Activated T-helper 2 cell treated with anti-CD3 and anti-CD28 coated beads, Interferon-gamma antibody, Interleukin-2, Interleukin-4, amounts not matched to agents 10 μg/mL and 5 μg/mL and 100 μg/mL, durations not matched to agents 14 hours and 24 hours and 36 hours (primary cell): ENCODE measurements at regions not wholly inside any gene's neighbourhood (a gene's known extent, or its start where the extent isn't known, plus 50 kb on each side); places are given as distances from the start of the nearest gene placed in this dataset.
A peak's percentile ranks its signal among the peaks of the same experiment; 100 is the strongest.

Source experiments
- DNase-seq: peaks from one replicate; pipeline ENCODE4 v3.0.0; 2021; ENCODE audit warnings: low spot score
- H3K27ac Mint-ChIP-seq: one replicate; pipeline ENCODE4 v1.8.0; 2021; ENCODE audit warnings: mixed read lengths
- H3K27me3 Mint-ChIP-seq: one replicate; pipeline ENCODE4 v1.8.0; 2021; ENCODE audit warnings: low read depth, mixed read lengths
- H3K36me3 Mint-ChIP-seq: one replicate; pipeline ENCODE4 v1.8.0; 2021; ENCODE audit warnings: low read depth, mixed read lengths
- H3K4me1 Mint-ChIP-seq: one replicate; pipeline ENCODE4 v1.8.0; 2021; ENCODE audit warnings: low read depth, mixed read lengths
- H3K4me3 Mint-ChIP-seq: one replicate; pipeline ENCODE4 v1.8.0; 2021; ENCODE audit warnings: low read depth, mild to moderate bottlenecking, moderate library complexity, mixed read lengths
- H3K9me3 Mint-ChIP-seq: one replicate; pipeline ENCODE4 v1.8.0; 2021; ENCODE audit warnings: mixed read lengths
- intact Hi-C: fragments of 100-400 bp; cut with micrococcal nuclease; formaldehyde crosslinking; loops from one replicate; pipeline ENCODE4 v1.15.1; 2023

DNA sequence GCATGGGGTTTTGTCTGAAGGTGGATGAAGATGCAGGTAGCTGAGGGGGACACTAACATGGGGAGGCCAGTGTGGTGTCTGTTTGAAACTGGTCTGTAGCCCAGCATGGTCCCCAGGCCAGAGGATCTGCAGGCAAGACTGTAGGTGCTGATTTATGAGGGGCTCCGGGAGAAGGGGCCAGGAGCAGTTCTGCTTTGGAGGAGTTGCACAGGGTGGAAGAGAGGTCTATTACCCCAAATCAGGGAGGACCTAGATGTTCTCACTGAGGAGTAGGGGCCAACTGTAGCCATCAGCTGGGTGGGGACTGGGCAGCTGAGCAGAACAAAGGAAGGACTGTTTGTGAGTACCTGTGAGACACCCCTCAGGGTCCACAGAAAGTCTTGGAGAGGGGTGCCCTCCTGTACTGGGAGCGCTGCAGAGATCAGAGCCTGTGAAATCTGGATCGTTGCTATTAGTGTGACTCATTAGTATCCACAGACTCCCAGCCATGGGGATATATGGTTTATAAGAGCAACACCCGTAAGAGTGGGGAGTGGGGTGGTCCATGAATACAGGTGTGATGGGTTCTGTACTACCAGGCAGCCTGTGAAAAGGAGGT, 64.3 kb upstream of the IRF2BP2 start:
- Mint-ChIP-seq H3K27me3 (no peaks in the 10 kb centered on the region), H3K4me1 (peaks cover 14% of the 10 kb centered on the region)
- intact Hi-C loops: no loop called here

GRCh38 chr1:234672349-234673135, 62.6 kb upstream of the IRF2BP2 start:
- intact Hi-C loops: no loop called here
- Mint-ChIP-seq H3K36me3 (no peaks in the 10 kb centered on the region), H3K9me3 (no peaks in the 10 kb centered on the region), H3K27ac (no peak overlapping the region), H3K4me1 (peaks cover 20% of the 10 kb centered on the region), H3K4me3 (no peak overlapping the region), H3K27me3 (no peaks in the 10 kb centered on the region)
- DNase-seq: no peak

More for the DNA sequence above, 64.3 kb upstream of the IRF2BP2 start:
- H3K4me3 Mint-ChIP-seq: no peak overlapping the region
- no peaks in the 10 kb centered on the region for H3K9me3 Mint-ChIP-seq
- no peaks in the 10 kb centered on the region for H3K36me3 Mint-ChIP-seq
- no peak overlapping the region for H3K27ac Mint-ChIP-seq
- no peak for DNase-seq

- Mint-ChIP-seq H3K9me3 (no peaks in the 10 kb centered on the region), H3K36me3 (no peaks in the 10 kb centered on the region), H3K27me3 (no peaks in the 10 kb centered on the region), H3K4me1 (peaks cover 18% of the 10 kb centered on the region), H3K27ac (no peak overlapping the region), H3K4me3 (no peak overlapping the region)
- intact Hi-C loops: no loop called here
- DNase-seq: no peak
These were observed 61.1 kb upstream of the IRF2BP2 start for GRCh38 chr1:234670967-234671626.

DNA sequence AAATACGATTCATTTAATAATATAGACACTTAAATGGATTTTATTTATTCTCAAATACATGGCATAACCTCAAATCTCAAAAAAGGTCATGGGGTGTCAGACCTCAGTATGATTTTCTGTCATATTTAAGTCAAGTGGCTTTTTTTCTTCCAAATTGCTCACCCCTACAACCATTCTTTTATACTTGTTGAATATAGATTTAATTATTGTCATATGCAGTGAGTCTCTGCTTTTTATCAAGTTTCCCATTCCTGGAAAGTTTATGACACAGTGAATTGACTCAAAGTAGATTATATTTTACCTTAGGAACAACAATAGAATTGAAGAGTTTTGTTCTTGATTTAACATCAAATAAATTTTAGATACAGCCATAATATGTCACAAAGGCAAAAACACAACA, 59.5 kb upstream of the IRF2BP2 start:
- Mint-ChIP-seq H3K4me3 (no peak overlapping the region), H3K27me3 (no peaks in the 10 kb centered on the region), H3K27ac (no peak overlapping the region), H3K9me3 (no peaks in the 10 kb centered on the region), H3K4me1 (peaks cover 17% of the 10 kb centered on the region), H3K36me3 (no peaks in the 10 kb centered on the region)
- no peak for DNase-seq
- intact Hi-C loops: no loop called here

GRCh38 chr1:234668577-234668955, 58.6 kb upstream of the IRF2BP2 start:
- intact Hi-C loops: no loop called here
- peaks cover 17% of the 10 kb centered on the region for H3K4me1 Mint-ChIP-seq
- H3K4me3 Mint-ChIP-seq: no peak overlapping the region
- H3K36me3 Mint-ChIP-seq: no peaks in the 10 kb centered on the region
- no peak overlapping the region for H3K27ac Mint-ChIP-seq
- H3K9me3 Mint-ChIP-seq: no peaks in the 10 kb centered on the region
- no peak for DNase-seq
- H3K27me3 Mint-ChIP-seq: no peaks in the 10 kb centered on the region

DNA sequence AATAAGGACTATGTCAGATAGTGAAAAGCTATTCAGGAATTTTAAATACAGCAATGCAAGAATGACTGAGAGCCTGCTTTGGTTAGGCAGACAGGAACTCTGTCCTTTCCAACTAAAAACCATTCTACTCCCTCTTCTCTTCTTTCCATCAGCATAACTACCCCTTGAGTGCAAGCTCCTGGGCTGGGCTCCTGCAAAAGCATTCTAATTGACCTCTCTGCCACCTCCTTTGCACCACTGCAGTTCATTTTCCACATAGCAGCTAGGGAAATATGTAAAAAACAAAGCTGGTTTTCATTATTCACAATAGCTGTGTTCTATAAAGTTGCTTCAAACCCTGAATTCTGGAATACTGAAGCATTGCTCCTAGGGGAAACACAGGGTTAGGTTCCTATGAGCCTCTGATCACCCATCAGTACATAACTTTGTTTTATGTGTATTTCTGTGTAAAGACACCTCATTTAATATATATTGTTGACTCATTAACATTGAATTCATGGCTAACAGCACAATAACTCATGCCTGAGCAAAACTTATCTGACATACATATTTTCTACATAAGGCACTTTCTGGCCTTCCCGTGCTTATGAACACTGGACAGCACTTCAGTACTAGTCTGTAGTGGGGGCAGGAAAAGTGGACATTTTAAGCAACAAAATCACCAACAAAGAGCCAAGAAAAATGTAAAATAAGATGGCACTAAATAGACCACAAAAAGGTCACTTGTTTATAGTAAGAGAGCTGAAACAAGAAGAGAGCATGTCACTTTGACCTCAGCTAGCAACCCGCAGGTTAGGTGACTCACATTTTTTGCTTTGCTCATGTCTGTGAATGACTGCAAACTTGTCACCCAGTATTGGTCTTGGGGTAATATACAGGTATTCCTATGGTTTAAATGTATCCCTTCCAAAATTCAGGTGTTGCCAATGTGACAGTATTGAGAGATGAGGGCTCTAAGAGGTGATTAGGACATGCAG, 57.9 kb upstream of the IRF2BP2 start:
- no peaks in the 10 kb centered on the region for H3K27me3 Mint-ChIP-seq
- no peak for DNase-seq

GRCh38 chr1:234666761-234667160, 56.8 kb upstream of the IRF2BP2 start:
- Mint-ChIP-seq H3K27ac (no peak overlapping the region), H3K4me3 (no peak overlapping the region), H3K9me3 (no peaks in the 10 kb centered on the region), H3K4me1 (peaks cover 17% of the 10 kb centered on the region), H3K27me3 (no peaks in the 10 kb centered on the region), H3K36me3 (no peaks in the 10 kb centered on the region)
- intact Hi-C loops: no loop called here
- DNase-seq: no peak

More for the DNA sequence above, 57.9 kb upstream of the IRF2BP2 start:
- intact Hi-C loops: no loop called here
- H3K9me3 Mint-ChIP-seq: no peaks in the 10 kb centered on the region
- no peak overlapping the region for H3K4me3 Mint-ChIP-seq
- no peaks in the 10 kb centered on the region for H3K36me3 Mint-ChIP-seq
- H3K27ac Mint-ChIP-seq: peak overlapping the region; percentile 44
- H3K4me1 Mint-ChIP-seq: peaks cover 17% of the 10 kb centered on the region

DNA sequence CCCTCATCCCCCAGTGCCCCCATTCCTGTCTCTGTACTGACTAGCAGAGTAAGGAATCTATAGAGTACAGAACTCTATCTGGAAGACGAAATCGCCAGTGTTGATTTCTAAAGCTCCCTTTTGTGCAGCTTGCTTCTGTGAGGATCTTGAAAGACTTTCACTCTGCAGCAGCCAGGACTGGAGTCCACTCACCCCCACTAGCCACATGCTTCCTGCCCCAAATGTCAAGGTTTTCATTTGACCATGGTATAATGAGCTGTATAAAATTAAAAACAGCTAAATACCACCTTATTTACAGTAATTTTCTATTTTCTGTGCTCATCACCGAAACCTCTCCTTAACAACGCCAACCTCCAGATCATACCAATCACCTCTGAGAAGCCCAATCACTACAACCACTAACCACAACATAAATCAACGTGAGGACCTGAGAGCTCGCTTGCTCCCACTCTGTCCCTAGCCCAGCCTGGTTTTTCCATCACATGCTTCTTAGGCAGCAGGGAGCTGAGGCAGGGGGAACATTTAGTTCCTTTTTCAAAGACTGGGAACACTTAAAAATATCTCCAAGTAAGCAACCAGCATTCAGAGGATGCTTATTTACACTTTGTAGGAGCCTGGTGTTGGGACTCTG, 56.1 kb upstream of the IRF2BP2 start:
- H3K4me3 Mint-ChIP-seq: no peak overlapping the region
- intact Hi-C loops: no loop called here
- no peaks in the 10 kb centered on the region for H3K9me3 Mint-ChIP-seq
- no peaks in the 10 kb centered on the region for H3K36me3 Mint-ChIP-seq
- H3K4me1 Mint-ChIP-seq: peaks cover 15% of the 10 kb centered on the region
- no peak for DNase-seq
- peak overlapping the region; percentile 13 for H3K27ac Mint-ChIP-seq
- no peaks in the 10 kb centered on the region for H3K27me3 Mint-ChIP-seq

GRCh38 chr1:234662148-234662547, 52.2 kb upstream of the IRF2BP2 start:
- Mint-ChIP-seq H3K4me3 (no peak overlapping the region), H3K4me1 (peaks cover 16% of the 10 kb centered on the region), H3K9me3 (no peaks in the 10 kb centered on the region), H3K36me3 (no peaks in the 10 kb centered on the region), H3K27ac (no peak overlapping the region), H3K27me3 (no peaks in the 10 kb centered on the region)
- DNase-seq: no peak
- intact Hi-C loops: no loop called here

DNA sequence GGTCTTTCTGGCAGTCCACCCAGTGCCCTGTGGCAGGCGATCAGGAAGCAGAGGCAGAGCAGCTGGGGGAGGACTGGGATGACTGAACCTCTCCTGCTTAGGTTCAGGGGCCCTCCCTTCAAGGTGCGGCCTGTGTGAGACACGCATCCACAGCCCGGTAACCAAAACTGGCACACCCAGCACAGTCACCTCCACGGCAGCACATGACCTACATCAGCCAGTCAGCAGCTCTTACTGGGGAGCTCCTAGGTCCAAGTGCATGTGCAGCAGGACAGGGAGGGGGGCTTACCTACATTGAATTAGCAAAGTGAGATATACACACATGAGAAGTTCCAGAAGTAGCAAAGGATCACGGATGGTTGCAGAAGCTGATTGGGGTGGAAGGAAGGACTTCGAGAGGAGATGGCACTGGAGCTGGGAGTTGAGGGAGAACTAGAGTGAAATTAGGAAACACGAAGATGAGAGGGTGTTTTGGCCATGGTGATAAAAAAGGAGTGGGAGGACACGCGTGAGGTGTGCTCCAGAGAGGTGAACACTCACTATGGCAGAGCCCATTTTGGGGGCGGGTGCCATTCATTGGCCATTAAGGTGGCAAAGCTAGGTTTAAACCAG, 51.4 kb upstream of the IRF2BP2 start:
- DNase-seq: no peak
- H3K9me3 Mint-ChIP-seq: no peaks in the 10 kb centered on the region
- H3K27me3 Mint-ChIP-seq: no peaks in the 10 kb centered on the region
- no peak overlapping the region for H3K27ac Mint-ChIP-seq
- H3K4me3 Mint-ChIP-seq: no peak overlapping the region
- H3K4me1 Mint-ChIP-seq: peaks cover 22% of the 10 kb centered on the region
- no peaks in the 10 kb centered on the region for H3K36me3 Mint-ChIP-seq
- intact Hi-C loops: no loop called here

DNA sequence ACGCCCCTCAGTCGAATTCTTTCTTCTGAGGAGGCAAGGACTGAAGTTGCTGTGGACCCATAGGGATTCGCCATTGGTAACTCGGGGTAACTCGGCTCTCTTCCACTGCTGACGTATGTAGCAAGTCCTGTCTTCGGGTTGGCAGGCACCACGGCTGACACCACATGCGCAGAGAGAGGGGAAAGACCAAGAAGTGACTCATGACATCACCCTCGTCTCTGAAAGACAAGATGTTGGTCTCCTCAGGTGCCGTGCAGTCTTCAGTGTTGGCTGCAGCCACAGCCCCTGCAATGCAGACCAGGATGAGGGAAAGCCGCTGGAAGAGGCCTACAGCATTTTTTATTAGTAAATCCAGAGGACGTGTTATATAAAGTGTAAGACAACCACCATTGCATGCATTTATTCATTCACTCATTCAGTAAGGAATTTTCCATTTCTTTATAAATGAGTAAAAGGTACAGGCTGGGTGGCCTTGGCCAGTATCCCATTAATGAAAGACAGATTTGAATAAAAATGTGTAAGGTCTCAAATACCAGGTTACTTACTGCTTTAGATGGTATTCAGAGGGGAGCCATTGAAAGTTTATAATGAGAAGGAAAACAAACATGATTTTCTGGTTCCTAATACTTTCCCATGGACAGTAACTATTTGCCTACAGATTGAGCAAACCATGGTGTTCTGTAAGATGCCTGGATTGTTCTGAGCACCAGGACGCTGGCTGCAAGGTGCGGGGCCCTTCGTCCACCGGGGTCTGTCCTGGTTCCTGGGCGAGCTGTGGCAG, 50.7 kb upstream of the IRF2BP2 start:
- Mint-ChIP-seq H3K27ac (no peak overlapping the region), H3K27me3 (no peaks in the 10 kb centered on the region), H3K4me1 (peaks cover 19% of the 10 kb centered on the region), H3K36me3 (no peaks in the 10 kb centered on the region), H3K9me3 (no peaks in the 10 kb centered on the region), H3K4me3 (no peak overlapping the region)
- intact Hi-C loops: no loop called here
- DNase-seq: no peak
